H9 (cell line): ENCODE measurements at regions not wholly inside any gene's neighbourhood (a gene's known extent, or its start where the extent isn't known, plus 50 kb on each side); places are given as distances from the start of the nearest gene placed in this dataset.

Experiments
- DNase-seq: peaks from one replicate; pipeline ENCODE4 v3.0.0-alpha.2; 2017
- H2AFZ ChIP-seq: one replicate; pipeline ENCODE4 v1.6.1; 2013; ENCODE audit warnings: mild to moderate bottlenecking, low read length, control low read depth, moderate library complexity
- H2AK5ac ChIP-seq: 2 replicates; pipeline ENCODE4 v1.6.1; 2013; ENCODE audit warnings: low read length, control low read depth, mixed read lengths; ENCODE audit not compliant: insufficient read length
- H2BK120ac ChIP-seq: one replicate; pipeline ENCODE4 v1.6.1; 2013; ENCODE audit warnings: low read depth, mild to moderate bottlenecking, low read length, control low read depth, inconsistent platforms; ENCODE audit not compliant: poor library complexity, severe bottlenecking
- H2BK12ac ChIP-seq: 2 replicates; pipeline ENCODE4 v1.6.1; 2013; ENCODE audit warnings: low read length, control low read depth, mixed read lengths, low read depth; ENCODE audit not compliant: insufficient read length
- H2BK15ac ChIP-seq: 2 replicates; pipeline ENCODE4 v1.6.1; 2013; ENCODE audit warnings: low read depth, low read length, control low read depth
- H2BK20ac ChIP-seq: one replicate; pipeline ENCODE4 v1.6.1; 2013; ENCODE audit warnings: low read depth, mild to moderate bottlenecking, low read length, control low read depth, inconsistent platforms; ENCODE audit not compliant: poor library complexity, severe bottlenecking
- H2BK5ac ChIP-seq: 2 replicates; pipeline ENCODE4 v1.6.1; 2013; ENCODE audit warnings: low read length, control low read depth, mixed read lengths; ENCODE audit not compliant: insufficient read length
- H3K14ac ChIP-seq: 2 replicates; pipeline ENCODE4 v1.6.1; 2013; ENCODE audit warnings: low read length, control low read depth; ENCODE audit not compliant: insufficient read depth
- H3K18ac ChIP-seq: 2 replicates; pipeline ENCODE4 v1.6.1; 2013; ENCODE audit warnings: low read depth, mild to moderate bottlenecking, mixed read lengths, low read length, control low read depth; ENCODE audit not compliant: insufficient read length
- H3K23ac ChIP-seq: 2 replicates; pipeline ENCODE4 v1.6.1; 2013; ENCODE audit warnings: low read length, control low read depth, mixed read lengths, low read depth; ENCODE audit not compliant: insufficient read length
- H3K23me2 ChIP-seq: 2 replicates; pipeline ENCODE4 v1.6.1; 2013; ENCODE audit warnings: low read depth, mild to moderate bottlenecking, mixed read lengths, low read length, control low read depth; ENCODE audit not compliant: insufficient read length, poor library complexity, severe bottlenecking
- H3K27ac ChIP-seq: 2 replicates; pipeline ENCODE4 v1.5.1; 2013; ENCODE audit warnings: low read length, control low read depth, mixed read lengths, low read depth; ENCODE audit not compliant: insufficient read length
- H3K27me3 ChIP-seq: 2 replicates; pipeline ENCODE4 v1.6.1; 2013; ENCODE audit warnings: low read length, control low read depth, inconsistent platforms; ENCODE audit not compliant: insufficient read depth
- H3K4ac ChIP-seq: 2 replicates; pipeline ENCODE4 v1.6.1; 2013; ENCODE audit warnings: low read depth, mild to moderate bottlenecking, control low read depth, inconsistent platforms, low read length, moderate library complexity
- H3K4me1 ChIP-seq: 2 replicates; pipeline ENCODE4 v1.6.1; 2013; ENCODE audit warnings: low read length, control low read depth, inconsistent platforms; ENCODE audit not compliant: insufficient read depth
- H3K4me2 ChIP-seq: 2 replicates; pipeline ENCODE4 v1.6.1; 2013; ENCODE audit warnings: low read length, control low read depth, mixed read lengths; ENCODE audit not compliant: insufficient read length, insufficient read depth
- H3K56ac ChIP-seq: 2 replicates; pipeline ENCODE4 v1.6.1; 2013; ENCODE audit warnings: low read depth, mild to moderate bottlenecking, mixed read lengths, low read length, control low read depth; ENCODE audit not compliant: insufficient read length
- H3K79me1 ChIP-seq: 2 replicates; pipeline ENCODE4 v1.6.1; 2013; ENCODE audit warnings: low read depth, mild to moderate bottlenecking, moderate library complexity, low read length, control low read depth, inconsistent platforms; ENCODE audit not compliant: insufficient read depth, poor library complexity, severe bottlenecking
- H3K79me2 ChIP-seq: 2 replicates; pipeline ENCODE4 v1.6.1; 2013; ENCODE audit warnings: low read length, control low read depth, inconsistent platforms; ENCODE audit not compliant: insufficient read depth
- H3K9ac ChIP-seq: 2 replicates; pipeline ENCODE4 v1.6.1; 2013; ENCODE audit warnings: low read length, control low read depth, mixed read lengths; ENCODE audit not compliant: insufficient read length; ENCODE audit errors: extremely low read depth
- H3K9me3 ChIP-seq: one replicate; pipeline ENCODE4 v1.6.1; 2013; ENCODE audit warnings: low read depth, low read length, inconsistent platforms; ENCODE audit not compliant: control insufficient read depth
- H3T11ph ChIP-seq: one replicate; pipeline ENCODE4 v1.6.1; 2013; ENCODE audit warnings: mild to moderate bottlenecking, low read length, control low read depth, inconsistent platforms
- H4K20me1 ChIP-seq: one replicate; pipeline ENCODE4 v1.6.1; 2013; ENCODE audit not compliant: control insufficient read depth, insufficient read length, insufficient read depth
- H4K5ac ChIP-seq: 2 replicates; pipeline ENCODE4 v1.6.1; 2013; ENCODE audit warnings: low read depth, mild to moderate bottlenecking, mixed read lengths, low read length, control low read depth; ENCODE audit not compliant: insufficient read length
- H4K8ac ChIP-seq: replicated peaks from 2 replicates; pipeline ENCODE4 v1.6.1; 2013; ENCODE audit warnings: low read length, control low read depth, mixed read lengths, low read depth; ENCODE audit not compliant: insufficient read length
- H4K91ac ChIP-seq: 2 replicates; pipeline ENCODE4 v1.6.1; 2013; ENCODE audit warnings: low read depth, mild to moderate bottlenecking, moderate library complexity, mixed read lengths, low read length, control low read depth; ENCODE audit not compliant: insufficient read length
- H3K27ac Mint-ChIP-seq, 3 experiments: 2 replicates in 2 of 3; 3 replicates in 1 of 3; pipeline ENCODE4 v1.8.0; 2020 to 2021; ENCODE audit warnings: mixed read lengths in 3 of 3, mild to moderate bottlenecking in 1 of 3, moderate library complexity in 1 of 3
- H3K27me3 Mint-ChIP-seq: 2 replicates; pipeline ENCODE4 v1.8.0; 2021; ENCODE audit warnings: low read depth, mild to moderate bottlenecking, moderate library complexity, mixed read lengths
- H3K36me3 Mint-ChIP-seq, 3 experiments: 2 replicates in 2 of 3; 3 replicates in 1 of 3; pipeline ENCODE4 v1.8.0; 2020 to 2021; ENCODE audit warnings: low read depth in 3 of 3, mixed read lengths in 3 of 3; ENCODE audit not compliant: insufficient read depth in 1 of 3
- H3K4me1 Mint-ChIP-seq, 2 experiments: 2 replicates each; pipeline ENCODE4 v1.8.0; 2020; ENCODE audit warnings: mixed read lengths in 2 of 2
- H3K4me3 Mint-ChIP-seq, 2 experiments: 2 replicates in 1 of 2; 3 replicates in 1 of 2; pipeline ENCODE4 v1.8.0; 2020 to 2021; ENCODE audit warnings: mild to moderate bottlenecking in 2 of 2, mixed read lengths in 2 of 2, moderate library complexity in 1 of 2
- H3K9me3 Mint-ChIP-seq, 2 experiments: 2 replicates in 1 of 2; 3 replicates in 1 of 2; pipeline ENCODE4 v1.8.0; 2020; ENCODE audit warnings: mild to moderate bottlenecking in 2 of 2, mixed read lengths in 2 of 2, moderate library complexity in 1 of 2
- WGBS: extraction: QIAGEN DNeasy Blood & Tissue Kit; methylation state at CpG from one replicate; pipeline ENCODE4 v1.1.7; 2013; ENCODE audit warnings: missing lambda C conversion rate, low lambda C conversion rate, mixed read lengths; ENCODE audit not compliant: insufficient read length; ENCODE audit errors: extremely low coverage; 5-methylcytosine and 5-hydroxymethylcytosine counted together
- TF ChIP-seq, protein P1 (sequence below): fragments of 200-600 bp; sonication (generic); conservative IDR thresholded peaks from 3 replicates; pipeline ENCODE4 v1.8.0; 2021; ENCODE audit warnings: antibody characterized with exemption, mild to moderate bottlenecking

- Histone ChIP-seq H3K14ac (no peak overlapping the region), H3K23me2 (no peaks in the 10 kb centered on the region), H3K27ac (no peak overlapping the region), H3K27me3 (no peaks in the 10 kb centered on the region), H3K79me1 (no peaks in the 10 kb centered on the region), H3K23ac (no peak overlapping the region), H2BK5ac (no peak overlapping the region), H3K4me1 (no peaks in the 10 kb centered on the region), H3K18ac (no peak overlapping the region), H4K5ac (no peak overlapping the region), H4K8ac (no peak overlapping the region), H2AFZ (no peak overlapping the region), H3K4ac (no peak overlapping the region), H3T11ph (no peak overlapping the region), H2BK12ac (no peak overlapping the region), H2BK15ac (no peak overlapping the region), H2AK5ac (no peak overlapping the region), H4K20me1 (no peaks in the 10 kb centered on the region), H3K79me2 (no peaks in the 10 kb centered on the region), H2BK120ac (no peak overlapping the region), H3K4me2 (no peak overlapping the region), H3K56ac (no peak overlapping the region), H4K91ac (no peak overlapping the region), H3K9ac (no peak overlapping the region), H3K9me3 (no peaks in the 10 kb centered on the region), H2BK20ac (no peak overlapping the region)
- no peak for DNase-seq
- WGBS = no CpG with 5 or more reads among the region's 3 CpGs
- Mint-ChIP-seq H3K27me3 (no peaks in the 10 kb centered on the region), H3K36me3 (peaks cover 0 to 8% (median 0%) of the 10 kb centered on the region in 3 experiments; a peak in 2 of 7 replicates), H3K4me3 (no peak overlapping the region), H3K4me1 (no peaks in the 10 kb centered on the region), H3K27ac (no peak overlapping the region), H3K9me3 (peaks cover 3 to 6% of the 10 kb centered on the region in 2 experiments; a peak in 3 of 5 replicates)
- TF ChIP-seq, protein P1, sequence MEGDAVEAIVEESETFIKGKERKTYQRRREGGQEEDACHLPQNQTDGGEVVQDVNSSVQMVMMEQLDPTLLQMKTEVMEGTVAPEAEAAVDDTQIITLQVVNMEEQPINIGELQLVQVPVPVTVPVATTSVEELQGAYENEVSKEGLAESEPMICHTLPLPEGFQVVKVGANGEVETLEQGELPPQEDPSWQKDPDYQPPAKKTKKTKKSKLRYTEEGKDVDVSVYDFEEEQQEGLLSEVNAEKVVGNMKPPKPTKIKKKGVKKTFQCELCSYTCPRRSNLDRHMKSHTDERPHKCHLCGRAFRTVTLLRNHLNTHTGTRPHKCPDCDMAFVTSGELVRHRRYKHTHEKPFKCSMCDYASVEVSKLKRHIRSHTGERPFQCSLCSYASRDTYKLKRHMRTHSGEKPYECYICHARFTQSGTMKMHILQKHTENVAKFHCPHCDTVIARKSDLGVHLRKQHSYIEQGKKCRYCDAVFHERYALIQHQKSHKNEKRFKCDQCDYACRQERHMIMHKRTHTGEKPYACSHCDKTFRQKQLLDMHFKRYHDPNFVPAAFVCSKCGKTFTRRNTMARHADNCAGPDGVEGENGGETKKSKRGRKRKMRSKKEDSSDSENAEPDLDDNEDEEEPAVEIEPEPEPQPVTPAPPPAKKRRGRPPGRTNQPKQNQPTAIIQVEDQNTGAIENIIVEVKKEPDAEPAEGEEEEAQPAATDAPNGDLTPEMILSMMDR = no peak
These were observed 139.1 kb upstream of the GMDS start for GRCh38 chr6:2384528-2384927.
